Caco-2 (cell line): ENCODE measurements at regions not wholly inside any gene's neighbourhood (a gene's known extent, or its start where the extent isn't known, plus 50 kb on each side); places are given as distances from the start of the nearest gene placed in this dataset.

Experiments used
- BruUV-seq: library from RNA; stranded (reverse); fragments of 400-500 nt; replicated peaks from 2 replicates; lab custom pipeline; 2021; lab: Mats Ljungman, UMichigan
- CTCF ChIA-PET: fragments of 300-600 bp; sonication (Branson Sonifier 250); formaldehyde crosslinking; loops from one replicate; lab custom pipeline; 2022; ENCODE audit warnings: antibody characterized with exemption; lab: Charles Lee
- POLR2A ChIA-PET: fragments of 300-600 bp; sonication (Branson Sonifier 250); formaldehyde crosslinking; loops from one replicate; lab custom pipeline; 2022; ENCODE audit warnings: antibody characterized with exemption; lab: Charles Lee
- DNase-seq, 2 experiments: peaks; one replicate each; pipeline versions ENCODE4 v3.0.0 to v3.0.0-alpha.2; 2020 to 2022
- H3K27me3 ChIP-seq: replicated peaks from 2 replicates; pipeline ENCODE4 v1.6.0; 2011; ENCODE audit warnings: low read length; ENCODE audit not compliant: control insufficient read depth, insufficient read depth
- H3K36me3 ChIP-seq: 2 replicates; pipeline ENCODE4 v1.5.1; 2011; ENCODE audit warnings: low read length; ENCODE audit not compliant: control insufficient read depth, insufficient read depth
- H3K4me1 ChIP-seq: fragments of 250-450 bp; sonication (Bioruptor Pico); 2 replicates; pipeline ENCODE4 v1.5.1; 2020; ENCODE audit warnings: mild to moderate bottlenecking
- H3K4me3 ChIP-seq: 2 replicates; pipeline ENCODE4 v1.5.1; 2011; ENCODE audit warnings: low read depth, mild to moderate bottlenecking, control low read depth, low read length
- H3K9me3 ChIP-seq: fragments of 250-450 bp; sonication (Bioruptor Pico); 2 replicates; pipeline ENCODE4 v1.5.1; 2020; ENCODE audit warnings: mild to moderate bottlenecking, moderate library complexity
- H3K27ac Mint-ChIP-seq: one replicate; pipeline ENCODE4 v1.8.0; 2022; ENCODE audit warnings: mixed read lengths; ENCODE audit not compliant: unreplicated experiment
- H3K27me3 Mint-ChIP-seq: one replicate; pipeline ENCODE4 v1.8.0; 2022; ENCODE audit warnings: mixed read lengths; ENCODE audit not compliant: insufficient read depth, unreplicated experiment
- H3K36me3 Mint-ChIP-seq: one replicate; pipeline ENCODE4 v1.8.0; 2022; ENCODE audit warnings: mild to moderate bottlenecking, mixed read lengths; ENCODE audit not compliant: insufficient read depth, unreplicated experiment
- H3K4me1 Mint-ChIP-seq: one replicate; pipeline ENCODE4 v1.8.0; 2022; ENCODE audit warnings: low read depth, mixed read lengths; ENCODE audit not compliant: unreplicated experiment
- H3K4me3 Mint-ChIP-seq: one replicate; pipeline ENCODE4 v1.8.0; 2022; ENCODE audit warnings: mild to moderate bottlenecking, moderate library complexity, mixed read lengths; ENCODE audit not compliant: unreplicated experiment
- H3K9me3 Mint-ChIP-seq: one replicate; pipeline ENCODE4 v1.8.0; 2022; ENCODE audit warnings: mixed read lengths; ENCODE audit not compliant: unreplicated experiment
- intact Hi-C: fragments of 100-400 bp; cut with micrococcal nuclease; formaldehyde crosslinking; loops from one replicate; pipeline ENCODE4 v1.10.0; 2022; ENCODE audit not compliant: unreplicated experiment
- TF ChIP-seq, protein P1 (sequence below), 2 experiments: fragments of 200-600 bp in 1 of 2; IDR thresholded peaks; 1 replicate in 1 of 2; 2 replicates in 1 of 2; pipeline versions ENCODE4 v1.5.1 to v1.8.0; 2011 to 2022; ENCODE audit warnings: antibody characterized with exemption in 1 of 2, control low read depth in 1 of 2, inconsistent platforms in 1 of 2, low read depth in 1 of 2, low read length in 1 of 2, mild to moderate bottlenecking in 1 of 2, moderate library complexity in 1 of 2; ENCODE audit not compliant: insufficient read depth in 1 of 2, severe bottlenecking in 1 of 2, unreplicated experiment in 1 of 2

DNA sequence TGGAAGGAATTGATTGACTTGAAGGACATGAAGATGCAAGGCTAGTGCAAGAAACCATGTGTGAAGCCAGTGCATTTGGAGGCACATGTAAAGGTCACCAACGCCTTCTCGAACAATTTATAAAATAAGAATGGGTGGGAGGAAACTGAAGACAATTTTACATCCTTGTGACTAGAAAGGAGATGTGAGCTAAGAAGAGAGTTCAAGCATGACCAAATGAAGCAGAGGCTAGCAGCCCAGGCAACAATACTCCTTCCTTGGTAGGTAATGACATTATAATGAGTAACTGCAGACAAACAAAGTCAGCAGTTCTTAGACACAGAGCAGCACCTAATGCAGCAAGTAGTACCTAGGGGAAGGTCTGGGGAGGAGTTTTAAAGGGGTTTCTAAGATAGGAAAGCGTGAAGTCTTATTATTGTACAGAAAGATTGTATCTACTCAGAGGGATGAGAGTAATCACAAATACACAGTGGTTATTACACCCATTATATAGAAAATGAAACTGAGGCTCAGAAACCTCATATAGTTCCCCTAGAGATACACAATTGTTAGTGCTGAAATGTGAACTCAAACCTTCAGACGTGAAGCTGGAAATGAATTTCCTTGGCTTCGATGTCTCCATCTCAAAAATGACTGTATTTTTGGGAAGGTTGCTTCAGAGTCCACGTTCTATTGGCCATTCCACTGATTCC is 56.1 kb downstream of the ATXN3L start:
- H3K27me3 ChIP-seq, result no peaks in the 10 kb centered on the region
- no peaks in the 10 kb centered on the region for H3K36me3 Mint-ChIP-seq
- H3K4me3 ChIP-seq, result no peak overlapping the region
- intact Hi-C loops, result no loop called here
- DNase-seq, result no peak
- no peaks in the 10 kb centered on the region for H3K4me1 ChIP-seq
- no peaks in the 10 kb centered on the region for H3K9me3 Mint-ChIP-seq
- no peak overlapping the region for H3K27ac Mint-ChIP-seq
- ChIA-PET POLR2A (no interaction called here), CTCF (no interaction called here)
- no peaks in the 10 kb centered on the region for H3K9me3 ChIP-seq
- H3K4me3 Mint-ChIP-seq, result no peak overlapping the region
- no peaks in the 10 kb centered on the region for H3K27me3 Mint-ChIP-seq
- no TSS peak for BruUV-seq
- no peaks in the 10 kb centered on the region for H3K36me3 ChIP-seq
- TF ChIP-seq, protein P1, sequence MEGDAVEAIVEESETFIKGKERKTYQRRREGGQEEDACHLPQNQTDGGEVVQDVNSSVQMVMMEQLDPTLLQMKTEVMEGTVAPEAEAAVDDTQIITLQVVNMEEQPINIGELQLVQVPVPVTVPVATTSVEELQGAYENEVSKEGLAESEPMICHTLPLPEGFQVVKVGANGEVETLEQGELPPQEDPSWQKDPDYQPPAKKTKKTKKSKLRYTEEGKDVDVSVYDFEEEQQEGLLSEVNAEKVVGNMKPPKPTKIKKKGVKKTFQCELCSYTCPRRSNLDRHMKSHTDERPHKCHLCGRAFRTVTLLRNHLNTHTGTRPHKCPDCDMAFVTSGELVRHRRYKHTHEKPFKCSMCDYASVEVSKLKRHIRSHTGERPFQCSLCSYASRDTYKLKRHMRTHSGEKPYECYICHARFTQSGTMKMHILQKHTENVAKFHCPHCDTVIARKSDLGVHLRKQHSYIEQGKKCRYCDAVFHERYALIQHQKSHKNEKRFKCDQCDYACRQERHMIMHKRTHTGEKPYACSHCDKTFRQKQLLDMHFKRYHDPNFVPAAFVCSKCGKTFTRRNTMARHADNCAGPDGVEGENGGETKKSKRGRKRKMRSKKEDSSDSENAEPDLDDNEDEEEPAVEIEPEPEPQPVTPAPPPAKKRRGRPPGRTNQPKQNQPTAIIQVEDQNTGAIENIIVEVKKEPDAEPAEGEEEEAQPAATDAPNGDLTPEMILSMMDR (IDR thresholded peaks at IDR 0.05; ENCODE audit: insufficient read depth in 1 of 2, low read depth in 1 of 2, low read length in 1 of 2, severe bottlenecking in 1 of 2, unreplicated experiment in 1 of 2), result no peak
- H3K4me1 Mint-ChIP-seq, result no peaks in the 10 kb centered on the region

DNA sequence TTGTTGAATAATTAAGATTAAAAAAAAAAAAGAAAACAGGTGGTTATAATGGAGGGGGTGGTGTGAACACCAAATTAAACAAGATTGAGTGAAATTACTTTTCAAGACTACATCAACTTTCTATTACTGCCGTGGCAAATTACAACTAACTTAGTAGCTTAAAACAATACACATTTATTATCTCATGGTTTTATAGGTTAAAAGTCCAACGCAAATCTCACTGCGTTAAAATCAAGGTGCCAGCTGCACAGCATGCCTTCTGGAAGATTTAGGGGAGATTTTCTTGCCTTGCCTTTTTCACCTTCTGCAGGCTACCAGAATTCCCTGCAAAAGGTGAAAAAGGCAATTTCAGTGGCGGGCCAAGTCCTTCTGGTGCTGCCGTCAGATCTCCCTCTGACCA is 58.5 kb downstream of the ATXN3L start:
- H3K4me1 Mint-ChIP-seq, result no peaks in the 10 kb centered on the region
- no peaks in the 10 kb centered on the region for H3K36me3 ChIP-seq
- H3K4me3 ChIP-seq, result no peak overlapping the region
- no peak for DNase-seq
- no peak overlapping the region for H3K27ac Mint-ChIP-seq
- BruUV-seq, result no TSS peak
- no peaks in the 10 kb centered on the region for H3K27me3 Mint-ChIP-seq
- TF ChIP-seq, protein P1 (IDR thresholded peaks at IDR 0.05; ENCODE audit: insufficient read depth in 1 of 2, low read depth in 1 of 2, low read length in 1 of 2, severe bottlenecking in 1 of 2, unreplicated experiment in 1 of 2), result no peak
- H3K36me3 Mint-ChIP-seq, result no peaks in the 10 kb centered on the region
- no peaks in the 10 kb centered on the region for H3K9me3 Mint-ChIP-seq
- no peaks in the 10 kb centered on the region for H3K4me1 ChIP-seq
- H3K27me3 ChIP-seq, result no peaks in the 10 kb centered on the region
- intact Hi-C loops, result no loop called here
- CTCF ChIA-PET, result no interaction called here
- POLR2A ChIA-PET, result no interaction called here
- H3K9me3 ChIP-seq, result no peaks in the 10 kb centered on the region
- no peak overlapping the region for H3K4me3 Mint-ChIP-seq

DNA sequence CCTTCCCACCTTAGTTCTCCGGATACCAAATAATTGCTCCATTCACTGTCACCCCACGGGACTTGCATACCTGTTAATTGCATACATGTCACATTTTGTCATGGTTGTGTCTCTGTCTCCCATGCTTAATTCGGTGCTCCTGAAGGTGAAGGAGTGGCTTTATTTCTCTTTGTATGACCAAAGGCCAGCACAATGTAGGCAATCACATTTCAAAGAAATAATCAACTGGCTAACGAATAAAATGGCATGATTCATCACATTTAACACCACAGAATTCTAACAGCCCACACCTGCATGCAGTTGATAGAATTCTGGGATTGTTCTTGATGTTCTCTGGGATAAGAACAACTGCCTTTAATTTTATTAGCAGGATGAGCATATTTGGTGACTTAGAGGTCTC is 59.3 kb downstream of the ATXN3L start:
- POLR2A ChIA-PET, result no interaction called here

More for the DNA sequence above, 59.3 kb downstream of the ATXN3L start:
- Mint-ChIP-seq H3K9me3 (no peaks in the 10 kb centered on the region), H3K27ac (no peak overlapping the region), H3K4me1 (no peaks in the 10 kb centered on the region), H3K36me3 (no peaks in the 10 kb centered on the region), H3K4me3 (no peak overlapping the region), H3K27me3 (no peaks in the 10 kb centered on the region)
- intact Hi-C loops, result no loop called here
- CTCF ChIA-PET, result no interaction called here
- Histone ChIP-seq H3K36me3 (no peaks in the 10 kb centered on the region), H3K4me3 (no peak overlapping the region), H3K4me1 (no peaks in the 10 kb centered on the region), H3K27me3 (no peaks in the 10 kb centered on the region), H3K9me3 (no peaks in the 10 kb centered on the region)
- TF ChIP-seq, protein P1 (IDR thresholded peaks at IDR 0.05; ENCODE audit: insufficient read depth in 1 of 2, low read depth in 1 of 2, low read length in 1 of 2, severe bottlenecking in 1 of 2, unreplicated experiment in 1 of 2), result no peak
- BruUV-seq, result no TSS peak
- DNase-seq, result no peak
